CD14-positive monocyte (primary cell): ENCODE measurements at regions not wholly inside any gene's neighbourhood (a gene's known extent, or its start where the extent isn't known, plus 50 kb on each side); places are given as distances from the start of the nearest gene placed in this dataset.

Source experiments
- DNase-seq, 3 donors: peaks; one replicate each; pipeline ENCODE4 v3.0.0-alpha.2; 2011 to 2022
- H2AFZ ChIP-seq: 2 replicates; pipeline ENCODE4 v1.6.0; 2012; ENCODE audit warnings: mild to moderate bottlenecking, low read depth, low read length, inconsistent platforms; ENCODE audit not compliant: insufficient read depth, poor library complexity, severe bottlenecking
- H3K27ac ChIP-seq, 2 donors: 1 replicate in 1 of 2; 2 replicates in 1 of 2; pipeline ENCODE4 v1.5.1; 2012 to 2013; ENCODE audit warnings: low read length in 2 of 2, control low read depth in 1 of 2, inconsistent platforms in 1 of 2, low read depth in 1 of 2, mild to moderate bottlenecking in 1 of 2
- H3K27me3 ChIP-seq, 2 donors: one replicate each; pipeline versions ENCODE4 v1.6.0 to v1.6.1; 2011 to 2013; ENCODE audit warnings: low read length in 2 of 2; ENCODE audit not compliant: control insufficient read depth in 2 of 2, insufficient read depth in 2 of 2
- H3K36me3 ChIP-seq, 2 donors: replicated peaks in 1 of 2; 1 replicate in 1 of 2; 2 replicates in 1 of 2; pipeline versions ENCODE4 v1.5.1 to v1.6.1; 2012 to 2013; ENCODE audit warnings: low read length in 2 of 2, control low read depth in 1 of 2, inconsistent platforms in 1 of 2, mild to moderate bottlenecking in 1 of 2; ENCODE audit not compliant: insufficient read depth in 2 of 2, control insufficient read depth in 1 of 2
- H3K4me1 ChIP-seq, 2 donors: 1 replicate in 1 of 2; 2 replicates in 1 of 2; pipeline versions ENCODE4 v1.5.1 to v1.6.1; 2012 to 2013; ENCODE audit warnings: low read length in 2 of 2, control low read depth in 1 of 2, inconsistent platforms in 1 of 2, mild to moderate bottlenecking in 1 of 2, moderate library complexity in 1 of 2; ENCODE audit not compliant: insufficient read depth in 2 of 2, control insufficient read depth in 1 of 2
- H3K4me2 ChIP-seq: replicated peaks from 2 replicates; pipeline ENCODE3; 2012; ENCODE audit warnings: low read length, moderate library complexity, mild to moderate bottlenecking; ENCODE audit not compliant: poor library complexity, severe bottlenecking; ENCODE audit errors: extremely low read depth
- H3K4me3 ChIP-seq, 3 experiments: fragments of 200-600 bp in 1 of 3; sonication (generic) in 1 of 3; replicated peaks in 1 of 3; 1 replicate in 2 of 3; 2 replicates in 1 of 3; pipeline ENCODE4 v1.5.1; 2011 to 2013; ENCODE audit warnings: low read length in 3 of 3, mild to moderate bottlenecking in 3 of 3, control low read depth in 2 of 3, low read depth in 2 of 3, inconsistent platforms in 1 of 3, moderate library complexity in 1 of 3
- H3K79me2 ChIP-seq: 2 replicates; pipeline ENCODE4 v1.6.0; 2012; ENCODE audit warnings: mild to moderate bottlenecking, control low read depth, inconsistent platforms, low read length, moderate library complexity; ENCODE audit not compliant: insufficient read depth
- H3K9ac ChIP-seq: 2 replicates; pipeline ENCODE4 v1.6.0; 2017; ENCODE audit warnings: low read length, mild to moderate bottlenecking; ENCODE audit not compliant: insufficient read depth, poor library complexity, severe bottlenecking
- H3K9me3 ChIP-seq, 2 donors: replicated peaks in 1 of 2; 1 replicate in 1 of 2; 2 replicates in 1 of 2; pipeline versions ENCODE4 v1.5.1 to v1.6.1; 2012 to 2013; ENCODE audit warnings: low read length in 2 of 2, control low read depth in 1 of 2; ENCODE audit not compliant: control insufficient read depth in 1 of 2, insufficient read depth in 1 of 2
- H4K20me1 ChIP-seq: 2 replicates; pipeline ENCODE4 v1.6.0; 2012; ENCODE audit warnings: mild to moderate bottlenecking, low read length, control low read depth, moderate library complexity; ENCODE audit not compliant: insufficient read depth
- H3K27ac Mint-ChIP-seq, 7 donors: one replicate each; pipeline ENCODE4 v1.8.0; 2020; ENCODE audit warnings: mild to moderate bottlenecking in 7 of 7, mixed read lengths in 7 of 7, moderate library complexity in 6 of 7, inconsistent platforms in 2 of 7
- H3K27me3 Mint-ChIP-seq, 3 donors: one replicate each; pipeline ENCODE4 v1.8.0; 2021 to 2022; ENCODE audit warnings: low read depth in 3 of 3, mild to moderate bottlenecking in 3 of 3, mixed read lengths in 3 of 3, moderate library complexity in 3 of 3, inconsistent platforms in 1 of 3
- H3K36me3 Mint-ChIP-seq, 2 donors: one replicate each; pipeline ENCODE4 v1.8.0; 2020; ENCODE audit warnings: mixed read lengths in 2 of 2, inconsistent platforms in 1 of 2, mild to moderate bottlenecking in 1 of 2
- H3K4me1 Mint-ChIP-seq: one replicate; pipeline ENCODE4 v1.8.0; 2020; ENCODE audit warnings: mild to moderate bottlenecking, mixed read lengths
- H3K4me3 Mint-ChIP-seq, 2 donors: one replicate each; pipeline ENCODE4 v1.8.0; 2020; ENCODE audit warnings: mild to moderate bottlenecking in 2 of 2, mixed read lengths in 2 of 2, moderate library complexity in 1 of 2
- H3K9me3 Mint-ChIP-seq, 7 donors: one replicate each; pipeline ENCODE4 v1.8.0; 2020 to 2022; ENCODE audit warnings: mixed read lengths in 7 of 7, mild to moderate bottlenecking in 6 of 7, moderate library complexity in 6 of 7, inconsistent platforms in 2 of 7
- CTCF ChIP-seq: fragments of 200-600 bp; IDR thresholded peaks from one replicate; pipeline ENCODE4 v1.8.0; 2022; ENCODE audit warnings: antibody characterized with exemption, mild to moderate bottlenecking
- WGBS: methylation state at CpG from one replicate; pipeline ENCODE4 v1.1.5; 2013; ENCODE audit warnings: missing lambda C conversion rate; ENCODE audit not compliant: insufficient coverage; 5-methylcytosine and 5-hydroxymethylcytosine counted together
- intact Hi-C, 2 donors: fragments of 100-400 bp; cut with micrococcal nuclease; formaldehyde crosslinking; loops; one replicate each; pipeline versions ENCODE4 v1.15.0 to v1.15.1; 2023

GRCh38 chr9:12352045-12352315 lies 341.2 kb upstream of the TYRP1 start:
- Histone ChIP-seq H3K36me3 (no peaks in the 10 kb centered on the region), H3K9ac (no peak overlapping the region), H4K20me1 (no peaks in the 10 kb centered on the region), H3K4me3 (no peak overlapping the region), H3K27me3 (no peaks in the 10 kb centered on the region), H2AFZ (no peak overlapping the region), H3K79me2 (no peaks in the 10 kb centered on the region), H3K27ac (no peak overlapping the region), H3K4me1 (no peaks in the 10 kb centered on the region), H3K9me3 (no peaks in the 10 kb centered on the region), H3K4me2 (no peak overlapping the region)
- Mint-ChIP-seq H3K27ac (no peak overlapping the region), H3K4me1 (no peaks in the 10 kb centered on the region), H3K4me3 (no peak overlapping the region), H3K36me3 (no peaks in the 10 kb centered on the region), H3K9me3 (peaks cover 0 to 1% (median 0%) of the 10 kb centered on the region in 7 donors), H3K27me3 (peaks cover 0 to 2% (median 2%) of the 10 kb centered on the region in 3 donors)
- intact Hi-C loops, result no loop called here
- DNase-seq, result no peak
- no peak for TF ChIP-seq CTCF

- H3K79me2 ChIP-seq, result no peaks in the 10 kb centered on the region
- H3K4me2 ChIP-seq, result no peak overlapping the region
- H3K9me3 Mint-ChIP-seq, result no peaks in the 10 kb centered on the region
- no CpG with 5 or more reads among the region's 2 CpGs for WGBS
- no peak overlapping the region for H3K27ac ChIP-seq
- no peaks in the 10 kb centered on the region for H3K9me3 ChIP-seq
- no peaks in the 10 kb centered on the region for H3K36me3 Mint-ChIP-seq
- no peaks in the 10 kb centered on the region for H3K4me1 Mint-ChIP-seq
- no peaks in the 10 kb centered on the region for H4K20me1 ChIP-seq
- no peaks in the 10 kb centered on the region for H3K27me3 ChIP-seq
- H3K4me1 ChIP-seq, result no peaks in the 10 kb centered on the region
- no peak for TF ChIP-seq CTCF
- no peak overlapping the region for H3K4me3 Mint-ChIP-seq
- no peaks in the 10 kb centered on the region for H3K27me3 Mint-ChIP-seq
- H3K9ac ChIP-seq, result no peak overlapping the region
- no peak overlapping the region for H3K27ac Mint-ChIP-seq
- H3K4me3 ChIP-seq, result no peak overlapping the region
- no peak for DNase-seq
- intact Hi-C loops, result no loop called here
- H2AFZ ChIP-seq, result no peak overlapping the region
- no peaks in the 10 kb centered on the region for H3K36me3 ChIP-seq
Measured at GRCh38 chr9:12363439-12363838, 329.7 kb upstream of the TYRP1 start.
